NCI-H460 (cell line): ENCODE measurements at regions not wholly inside any gene's neighbourhood (a gene's known extent, or its start where the extent isn't known, plus 50 kb on each side); places are given as distances from the start of the nearest gene placed in this dataset.

Experiments
- DNase-seq: peaks from one replicate; pipeline ENCODE4 v3.0.0-alpha.2; 2016; ENCODE audit warnings: low read depth; ENCODE audit errors: extremely low read depth

GRCh38 chr4:11132478-11132877, 296.2 kb downstream of the HS3ST1 start:
- DNase-seq, result no peak

- DNase-seq, result no peak
Measured at GRCh38 chr4:11131491-11131890, 297.2 kb downstream of the HS3ST1 start.

DNA sequence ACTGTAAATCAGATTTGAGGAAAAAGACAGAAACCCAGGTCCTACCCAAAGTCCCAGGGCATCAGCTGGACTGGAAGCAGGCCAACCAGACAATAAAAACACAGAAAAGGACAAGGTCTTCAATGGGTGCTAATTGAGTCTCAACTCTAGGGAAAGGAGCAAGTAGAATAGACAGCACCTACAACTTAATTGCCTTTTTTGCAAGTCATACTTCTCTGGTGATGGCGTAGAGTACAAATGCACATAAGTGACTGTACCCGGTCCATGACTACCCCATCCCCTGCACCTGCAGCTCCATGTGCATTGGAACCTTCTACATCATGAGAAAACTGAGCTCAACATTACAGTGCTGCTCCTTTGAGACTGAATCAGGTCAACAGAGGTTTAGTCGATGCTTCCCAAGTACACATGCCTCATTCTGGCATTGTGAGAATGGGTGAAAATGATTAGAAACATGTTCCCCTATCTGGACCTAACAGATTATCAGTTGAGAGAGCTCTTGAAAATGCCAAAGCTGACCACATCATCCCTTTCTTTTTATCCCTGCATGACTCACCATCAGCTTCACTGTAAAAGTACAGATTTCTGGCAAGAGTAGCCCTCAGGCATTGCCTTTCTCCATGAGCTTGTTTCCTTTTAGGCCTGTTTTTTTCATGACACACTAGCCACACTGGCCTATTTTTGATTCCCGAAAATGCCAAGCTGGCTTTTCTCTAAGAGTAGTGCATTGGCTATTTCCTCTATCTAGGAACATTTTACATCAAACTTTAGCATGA, 298.3 kb downstream of the HS3ST1 start:
- no peak for DNase-seq

- no peak for DNase-seq
Measured at GRCh38 chr4:11120435-11120834, 308.3 kb downstream of the HS3ST1 start.

GRCh38 chr4:11119474-11119873, 309.2 kb downstream of the HS3ST1 start:
- DNase-seq, result no peak

GRCh38 chr4:11118513-11118912, 310.2 kb downstream of the HS3ST1 start:
- DNase-seq, result no peak

DNA sequence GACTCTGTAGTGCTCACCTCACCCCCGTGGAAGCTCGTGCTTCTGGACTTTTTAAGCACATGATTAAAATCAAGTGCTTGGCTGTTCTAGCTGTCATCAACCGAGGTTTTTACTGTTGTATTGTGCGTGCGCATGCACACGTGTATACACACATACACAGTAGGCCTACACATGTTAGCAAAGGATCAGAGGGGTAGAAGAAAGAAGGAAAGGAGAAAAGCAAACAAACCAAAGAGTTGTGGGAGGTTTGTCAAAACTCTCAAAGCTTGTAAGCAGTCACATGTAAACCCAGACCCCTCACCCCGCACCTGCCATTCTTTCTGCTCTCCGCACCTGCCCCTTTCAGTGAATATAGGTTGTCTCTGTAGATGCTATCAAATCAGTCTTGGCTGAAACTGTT, 311.8 kb downstream of the HS3ST1 start:
- no peak for DNase-seq

DNA sequence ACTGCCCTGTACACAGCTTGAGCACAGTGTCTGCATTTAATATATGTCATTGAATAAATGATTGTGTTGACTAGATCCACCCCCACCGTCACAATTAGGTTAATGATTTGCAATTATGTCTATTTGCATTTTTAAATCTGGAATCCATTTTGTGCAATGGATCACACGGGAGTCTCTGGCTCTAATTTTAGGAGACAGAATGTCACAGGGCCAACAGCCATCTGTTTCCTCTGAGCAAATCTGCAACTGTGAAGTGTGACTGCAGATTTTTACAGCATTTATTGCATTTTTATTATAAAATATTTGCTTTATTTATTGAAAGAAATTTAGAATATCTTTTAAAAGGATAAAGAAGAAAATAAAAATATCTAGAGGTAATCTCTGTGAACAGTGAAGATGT, 316.8 kb downstream of the HS3ST1 start:
- DNase-seq, result no peak

DNA sequence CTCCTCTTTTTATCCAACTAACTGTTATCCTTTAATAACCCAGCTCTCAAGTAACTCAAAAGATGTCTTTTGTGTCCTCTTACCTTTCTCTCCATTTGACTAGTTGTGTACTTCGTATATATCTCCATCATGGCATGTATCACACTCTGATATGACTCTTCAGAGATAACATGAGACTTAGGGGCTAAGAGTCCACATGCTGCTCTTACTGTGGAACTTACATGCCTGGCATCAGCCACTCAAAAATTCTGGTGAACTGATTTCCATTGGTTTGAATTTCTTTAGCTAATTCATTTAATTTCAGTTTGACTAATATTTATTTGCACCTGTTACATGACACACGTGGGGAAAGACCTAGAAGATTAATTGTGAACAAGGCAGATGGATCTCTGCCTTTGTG, 317.3 kb downstream of the HS3ST1 start:
- DNase-seq, result no peak

DNA sequence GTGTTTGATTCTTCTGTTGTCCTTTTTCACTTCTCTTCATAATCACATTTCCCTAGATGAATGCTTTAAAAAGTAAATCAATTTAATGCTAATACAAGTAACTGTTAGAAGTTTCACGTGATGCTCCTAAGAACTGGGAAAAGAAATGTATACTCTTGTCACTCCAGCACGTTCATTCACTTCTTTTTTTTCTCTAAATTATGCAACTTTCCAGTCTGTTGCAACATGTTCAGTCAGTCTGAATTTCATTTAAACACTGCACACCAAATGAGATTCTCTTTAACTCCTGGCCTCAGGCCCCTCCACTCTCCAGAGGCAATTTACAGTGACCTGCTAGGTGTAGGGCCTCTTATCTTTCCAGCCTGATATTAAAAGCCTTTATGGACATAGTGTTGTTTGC, 321.9 kb downstream of the HS3ST1 start:
- no peak for DNase-seq

DNA sequence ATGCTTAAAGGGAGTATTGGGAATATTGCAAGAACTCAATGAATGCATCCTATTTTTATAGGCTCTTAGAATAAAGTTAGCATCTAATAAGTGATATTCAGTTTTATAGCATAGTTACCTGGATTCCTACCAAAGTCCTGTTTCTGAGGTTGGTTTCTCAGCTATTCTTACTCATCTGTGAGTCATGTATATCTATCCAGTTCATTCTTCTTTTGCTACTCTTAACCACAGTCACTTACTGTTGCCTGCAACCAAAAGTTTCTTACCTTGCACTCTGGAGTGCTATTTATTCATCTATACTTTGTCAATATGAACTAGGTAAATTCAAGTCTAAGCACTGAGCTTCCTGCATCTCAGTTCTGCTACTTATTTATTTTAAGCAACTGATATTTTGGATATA, 322.5 kb downstream of the HS3ST1 start:
- no peak for DNase-seq

GRCh38 chr4:11105715-11106114, 323.0 kb downstream of the HS3ST1 start:
- no peak for DNase-seq

- DNase-seq, result no peak
Measured at GRCh38 chr4:11098461-11098860, 330.2 kb downstream of the HS3ST1 start.

GRCh38 chr4:11097725-11098124, 331.0 kb downstream of the HS3ST1 start:
- no peak for DNase-seq

DNA sequence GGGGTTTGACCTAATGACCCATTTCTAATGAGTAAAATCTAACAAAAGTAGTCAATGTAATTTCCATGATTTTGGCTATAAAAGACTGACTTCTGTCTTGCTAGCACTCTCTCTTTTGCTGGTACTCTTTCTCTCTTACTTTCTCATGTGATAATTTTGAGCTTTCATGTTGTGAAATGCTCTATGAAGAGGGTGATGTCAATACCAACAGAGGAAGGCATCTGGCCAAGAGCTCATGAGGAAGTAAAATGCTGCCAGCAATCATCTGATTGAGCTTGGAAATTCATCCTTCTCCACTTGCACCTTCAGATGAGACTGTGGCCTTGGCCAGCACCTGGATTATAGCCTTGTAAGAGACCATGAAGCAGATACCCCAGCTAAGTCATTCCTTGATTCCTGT, 347.7 kb downstream of the HS3ST1 start:
- no peak for DNase-seq

- DNase-seq, result no peak
Measured at GRCh38 chr4:11079171-11079570, 349.5 kb downstream of the HS3ST1 start.

GRCh38 chr4:11074581-11075241, 354.0 kb downstream of the HS3ST1 start:
- DNase-seq, result no peak

DNA sequence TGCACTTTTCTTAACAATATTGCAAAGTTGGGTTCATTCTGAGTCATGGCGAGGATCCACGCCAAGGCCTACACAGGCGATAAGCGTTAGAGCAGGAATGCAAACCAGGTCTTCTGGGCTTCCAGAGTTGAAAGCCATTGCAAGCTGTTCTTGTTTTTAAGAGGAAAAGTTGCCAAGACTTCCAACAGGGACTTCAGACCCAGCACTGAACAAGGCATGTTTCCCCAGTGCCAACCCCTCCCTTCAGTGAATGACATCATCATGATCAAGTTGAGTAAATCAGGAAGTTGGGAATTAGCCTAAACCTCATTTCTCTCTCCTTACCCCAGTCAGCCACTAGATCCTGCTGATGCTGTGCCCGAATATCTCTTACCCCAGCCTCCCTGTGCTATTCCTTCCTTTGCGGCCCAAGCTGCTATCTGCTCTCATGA, 355.1 kb downstream of the HS3ST1 start:
- DNase-seq, result no peak

- DNase-seq, result no peak
Measured at GRCh38 chr4:11072999-11073398, 355.7 kb downstream of the HS3ST1 start.

- no peak for DNase-seq
Measured at GRCh38 chr4:11072463-11072862, 356.2 kb downstream of the HS3ST1 start.

- DNase-seq, result no peak
Measured at GRCh38 chr4:11070813-11071212, 357.9 kb downstream of the HS3ST1 start.

- no peak for DNase-seq
Measured at GRCh38 chr4:11069581-11070211, 359.0 kb downstream of the HS3ST1 start.
